Left lobe of liver (tissue), 2 donors: ENCODE measurements at regions not wholly inside any gene's neighbourhood (a gene's known extent, or its start where the extent isn't known, plus 50 kb on each side); places are given as distances from the start of the nearest gene placed in this dataset.
A peak's percentile ranks its signal among the peaks of the same experiment; 100 is the strongest.
"Not testable (repeated sequence)": the region's sequence is repeated elsewhere in the genome, so short reads cannot be mapped to it uniquely, and the experiment has no call there.

Source experiments
- ATAC-seq: fragments of 200-7000 bp; cut with Tn5 transposase; one replicate; pipeline ENCODE4 v1.9.1; 2020; ENCODE audit warnings: mild to moderate bottlenecking, moderate library complexity
- DNase-seq: peaks from one replicate; pipeline ENCODE4 v3.0.0-alpha.2; 2020; ENCODE audit warnings: low spot score
- donor health status: DM: no; HTN: no; CAD: no; lungs with moderate emphysema.
- donor health status: DM: no; HTN: yes; CAD: no.

DNA sequence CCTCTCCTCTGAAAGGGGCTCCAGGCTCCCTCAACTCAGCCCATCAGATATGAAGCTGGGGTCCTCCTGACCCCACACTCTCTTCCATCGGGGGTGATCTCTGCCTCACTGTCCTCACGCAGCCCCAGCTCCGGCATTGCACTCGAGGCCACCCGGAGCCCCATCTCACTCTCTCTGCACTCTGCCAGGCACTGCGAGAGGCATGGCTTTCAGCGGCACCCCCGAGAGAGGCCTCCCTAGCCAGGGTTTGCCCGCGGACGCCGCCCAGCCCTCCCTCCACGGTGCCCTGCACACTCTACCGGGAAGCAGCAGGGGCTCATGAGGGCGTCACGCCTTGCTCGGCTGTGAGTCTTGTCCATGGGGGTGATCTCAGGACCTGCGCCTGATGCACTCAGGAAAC is 436.2 kb downstream of the BRD1 start:
- DNase-seq (peak; percentile 21), ATAC-seq (no peak)

DNA sequence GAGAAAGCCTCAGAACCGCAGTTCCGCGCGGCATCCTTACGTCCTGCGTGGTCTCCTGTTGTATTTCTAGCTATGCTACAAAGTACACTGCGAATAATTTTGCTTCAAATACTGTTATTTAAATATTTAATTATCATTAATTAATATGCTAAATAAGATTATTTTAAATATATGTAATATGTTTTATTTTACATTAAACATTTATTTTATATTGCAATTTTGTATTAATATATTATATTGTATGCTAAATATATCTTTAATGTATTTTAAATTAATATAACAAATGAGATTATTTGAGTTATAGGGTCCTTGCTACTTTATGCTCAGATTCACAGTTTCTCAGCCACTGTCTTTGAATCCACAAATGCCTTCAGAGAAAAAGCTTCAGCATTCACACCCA is 436.7 kb downstream of the BRD1 start:
- no peak for ATAC-seq
- DNase-seq = no peak

DNA sequence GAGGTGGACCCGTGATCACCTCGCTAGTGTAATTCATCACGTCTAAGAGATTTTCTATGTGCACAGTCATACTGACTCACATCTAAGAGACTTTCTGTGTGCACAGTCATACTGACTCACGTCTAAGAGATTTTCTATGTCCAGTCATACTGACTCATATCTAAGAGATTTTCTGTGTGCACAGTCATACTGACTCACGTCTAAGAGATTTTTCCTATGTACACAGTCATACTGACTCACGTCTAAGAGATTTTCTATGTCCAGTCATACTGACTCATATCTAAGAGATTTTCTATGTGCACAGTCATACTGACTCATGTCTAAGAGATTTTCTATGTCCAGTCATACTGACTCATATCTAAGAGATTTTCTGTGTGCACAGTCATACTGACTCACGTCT is 443.8 kb downstream of the BRD1 start:
- DNase-seq, ATAC-seq: not testable (repeated sequence)

DNA sequence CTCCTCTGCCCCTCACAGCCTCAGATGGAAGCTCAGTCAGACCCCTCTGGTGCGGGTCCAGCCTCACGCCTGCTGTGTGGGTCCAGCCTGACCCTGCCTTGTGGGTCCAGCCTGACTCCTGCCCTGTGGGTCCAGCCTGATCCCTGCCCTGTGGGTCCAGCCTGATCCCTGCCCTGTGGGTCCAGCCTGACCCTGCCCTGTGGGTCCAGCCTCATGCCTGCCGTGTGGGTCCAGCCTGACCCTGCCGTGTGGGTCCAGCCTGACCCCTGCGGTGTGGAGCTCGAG is 445.3 kb downstream of the BRD1 start:
- DNase-seq = peak; percentile 22
- no peak for ATAC-seq

DNA sequence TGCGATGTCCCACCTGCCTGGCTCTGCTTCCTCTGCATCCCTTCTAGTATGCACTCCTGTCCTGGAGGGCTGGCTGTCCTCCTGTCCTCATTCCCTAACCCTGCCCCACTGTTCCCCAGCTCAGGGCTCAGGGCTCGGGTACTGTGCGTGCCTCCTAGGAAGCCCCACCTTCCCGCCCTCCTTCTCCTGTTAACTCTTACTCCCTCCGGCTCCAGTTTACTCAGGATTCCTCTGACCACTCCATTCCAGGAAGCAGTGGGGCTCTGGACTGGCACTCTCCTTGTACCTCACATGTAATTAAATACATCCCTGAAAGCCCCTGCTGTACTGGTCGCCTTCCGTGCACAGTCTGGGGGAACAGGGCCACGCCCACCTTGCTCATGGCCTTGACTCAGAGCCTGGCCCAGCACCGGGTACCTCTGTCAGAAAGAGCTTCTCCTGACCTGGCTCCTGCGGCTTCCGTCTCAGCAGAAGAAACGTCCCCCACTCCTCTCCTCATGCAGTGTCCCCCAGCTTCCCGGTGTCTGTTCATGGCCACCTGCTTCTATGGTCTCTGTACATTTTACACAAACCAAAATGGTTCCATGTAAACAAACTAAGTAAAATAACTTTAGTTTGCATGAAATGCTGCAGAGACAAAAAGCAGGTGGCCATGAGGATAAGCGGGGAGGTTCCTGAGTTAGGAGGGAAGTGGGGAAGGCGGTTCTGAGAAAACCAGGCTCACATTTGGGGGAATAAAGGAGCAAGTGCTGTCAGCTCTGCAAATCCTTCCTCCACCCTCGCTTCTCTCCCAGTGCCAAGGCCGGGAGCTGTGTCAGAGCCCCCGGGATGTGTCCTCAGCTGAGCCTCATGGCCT is 445.9 kb downstream of the BRD1 start:
- ATAC-seq (no peak), DNase-seq (peak; percentile 27)

DNA sequence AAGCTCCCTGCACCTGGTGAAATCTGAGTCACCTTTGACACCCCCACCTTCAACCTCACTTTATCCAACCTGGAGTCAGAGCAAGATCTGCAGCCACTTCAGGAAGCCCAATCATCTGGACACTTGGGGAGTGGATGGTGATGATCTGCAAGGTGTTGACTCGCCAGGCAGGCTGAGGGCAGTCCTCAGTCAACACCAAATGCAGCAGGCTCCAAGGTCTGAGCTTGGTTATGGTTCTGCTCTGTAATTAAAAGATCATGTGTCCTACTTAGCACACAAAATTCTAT is 446.9 kb downstream of the BRD1 start:
- DNase-seq (no peak), ATAC-seq (no peak)

DNA sequence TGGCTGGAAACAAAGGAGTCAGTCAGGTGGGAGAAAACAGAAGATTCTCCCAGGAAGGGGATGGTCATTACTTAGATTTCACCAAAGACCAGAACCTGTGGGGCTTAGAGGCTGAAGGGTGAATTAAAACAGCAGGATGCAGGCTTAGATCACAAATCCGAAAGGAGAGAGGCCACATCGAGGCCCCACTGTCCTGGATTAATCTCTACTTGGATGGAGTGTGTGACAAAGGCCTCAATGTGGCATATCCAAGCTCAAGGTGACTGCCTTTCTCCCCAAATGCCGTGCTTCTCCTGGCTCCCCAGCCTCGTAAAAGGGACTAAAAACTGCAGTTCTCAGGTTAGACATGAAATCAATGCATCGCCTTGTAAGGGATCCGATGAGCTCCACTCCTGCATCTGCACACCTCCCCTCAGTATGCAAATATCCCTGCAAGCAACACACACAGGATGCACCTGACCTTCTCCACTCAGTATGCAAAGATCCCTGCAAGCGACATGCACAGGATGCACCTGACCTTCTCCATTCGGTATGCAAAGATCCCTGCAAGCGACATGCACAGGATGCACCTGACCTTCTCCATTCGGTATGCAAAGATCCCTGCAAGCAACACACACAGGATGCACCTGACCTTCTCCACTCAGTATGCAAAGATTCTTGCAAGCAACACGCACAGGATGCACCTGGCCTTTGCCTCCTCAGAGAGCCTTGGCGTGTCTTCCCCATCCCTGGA is 447.4 kb downstream of the BRD1 start:
- ATAC-seq = no peak
- DNase-seq = peak; percentile 16

DNA sequence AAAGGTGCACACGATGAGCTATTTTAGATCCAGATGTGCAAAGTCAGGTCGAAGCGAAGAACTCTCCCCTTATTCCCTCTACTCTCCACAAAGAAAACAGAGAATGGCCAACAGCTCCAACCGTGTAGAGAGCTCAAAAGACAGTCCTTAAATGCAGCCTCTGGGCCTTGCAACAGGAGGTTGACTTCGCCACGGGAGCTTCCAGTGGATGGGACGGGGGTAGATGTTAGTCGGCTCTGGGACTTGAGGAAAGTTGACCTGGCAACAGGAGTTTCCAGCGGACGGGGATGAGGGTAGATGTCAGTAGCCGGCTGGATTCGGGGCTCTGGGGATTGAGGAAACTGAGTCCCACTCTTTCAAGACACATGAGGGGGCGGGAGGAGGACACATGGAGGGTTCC is 450.4 kb downstream of the BRD1 start:
- no peak for ATAC-seq

DNA sequence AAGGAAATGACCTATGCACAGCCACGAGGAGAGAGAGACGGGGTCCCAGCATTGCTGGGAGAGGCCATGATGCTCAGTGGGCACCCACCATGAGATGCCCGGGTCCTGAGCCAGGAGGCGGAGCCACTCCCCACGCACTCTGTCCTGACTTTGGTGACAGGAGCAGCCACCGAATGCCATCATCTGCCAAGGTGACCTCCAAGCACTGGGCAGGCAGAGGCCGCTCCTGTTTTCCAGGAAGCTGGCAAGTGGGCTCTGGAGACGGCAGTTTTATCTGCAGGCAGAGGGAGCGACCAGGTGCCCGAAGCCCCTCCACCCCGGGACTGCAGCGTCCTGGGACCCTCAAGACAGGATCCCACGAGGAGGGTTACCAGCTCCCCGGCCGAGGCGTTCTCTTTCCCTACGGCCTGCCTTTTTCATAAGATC is 453.9 kb downstream of the BRD1 start:
- no peak for ATAC-seq
- DNase-seq = peak; percentile 37

More for the DNA sequence above, 450.4 kb downstream of the BRD1 start:
- DNase-seq = no peak

DNA sequence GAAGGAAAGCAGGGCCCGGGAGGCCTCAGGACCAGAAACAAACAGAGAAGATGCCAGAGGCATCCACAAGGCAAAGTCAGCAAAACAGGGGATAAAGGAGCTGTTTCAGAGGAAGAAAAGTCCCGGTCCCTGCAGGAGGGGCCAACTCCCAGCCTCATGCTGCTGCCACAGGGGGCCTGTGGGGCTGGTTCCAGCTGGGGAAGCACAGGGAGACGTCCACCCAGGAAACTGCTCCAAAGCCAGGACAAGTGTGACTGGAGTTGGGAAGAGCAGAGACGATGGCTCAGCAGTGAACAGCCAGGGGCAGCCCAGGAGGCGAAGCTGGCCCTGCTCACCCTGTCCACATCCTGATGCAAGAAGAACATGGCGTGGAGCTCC is 454.4 kb downstream of the BRD1 start:
- ATAC-seq = no peak
- no peak for DNase-seq

DNA sequence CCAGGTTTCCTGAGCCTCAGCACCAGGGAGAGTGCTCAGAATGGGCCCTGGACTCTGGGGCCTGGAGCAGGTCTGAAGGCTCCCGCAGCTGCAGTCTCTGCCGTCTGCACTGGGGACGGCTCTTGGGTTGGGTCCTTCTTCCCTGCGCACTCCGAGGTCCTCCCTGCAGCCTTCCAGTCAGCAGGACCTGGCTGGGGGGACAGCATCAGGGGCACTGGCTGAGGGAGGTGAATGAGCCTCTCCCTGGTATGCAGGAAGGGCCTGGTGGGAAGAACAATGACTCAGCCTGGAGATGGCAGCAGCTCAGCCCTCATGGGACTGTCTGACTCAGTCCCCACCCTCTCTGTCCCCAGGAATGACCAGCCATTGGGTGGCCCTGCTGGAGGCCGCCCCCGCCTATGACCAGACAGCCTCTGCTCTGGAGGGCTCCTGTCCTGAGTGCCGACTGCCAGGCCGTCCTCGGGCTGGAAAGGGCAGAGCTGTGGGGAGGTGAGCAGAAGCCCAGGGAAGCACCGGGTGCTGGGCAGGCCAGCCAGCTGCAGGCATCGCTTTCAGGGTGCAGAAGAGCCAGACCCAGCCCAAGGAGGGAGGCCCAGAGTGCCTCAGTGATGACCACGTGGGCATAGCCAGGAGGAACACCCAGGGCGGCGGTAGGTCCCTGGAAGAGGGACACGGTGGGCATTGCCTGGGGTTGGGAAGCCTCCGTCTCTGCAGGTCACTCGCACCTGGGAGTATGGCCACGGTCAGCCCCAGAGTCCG is 455.0 kb downstream of the BRD1 start:
- ATAC-seq (no peak), DNase-seq (peak; percentile 28)

DNA sequence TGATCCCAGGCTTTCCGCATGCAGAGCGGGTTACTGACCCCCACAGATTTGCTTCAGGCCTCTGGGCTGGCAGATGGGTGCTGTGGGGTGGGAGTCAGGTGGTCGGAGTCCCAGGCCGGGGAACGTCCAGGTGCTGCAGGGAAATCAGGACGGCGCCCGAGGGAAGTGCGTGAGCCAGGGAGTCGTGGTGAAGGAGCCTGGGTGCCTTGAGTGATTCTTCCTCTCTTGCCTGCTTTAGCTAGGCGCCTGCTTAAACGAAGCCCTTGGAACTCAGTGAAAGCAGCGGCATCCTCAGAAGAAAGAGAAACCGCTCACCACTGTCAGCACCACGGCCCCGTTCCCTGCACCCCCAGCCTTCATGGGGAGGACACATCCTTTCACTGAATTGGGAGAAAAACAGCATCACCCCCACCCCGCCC is 455.6 kb downstream of the BRD1 start:
- ATAC-seq (no peak), DNase-seq (peak; percentile 27)

DNA sequence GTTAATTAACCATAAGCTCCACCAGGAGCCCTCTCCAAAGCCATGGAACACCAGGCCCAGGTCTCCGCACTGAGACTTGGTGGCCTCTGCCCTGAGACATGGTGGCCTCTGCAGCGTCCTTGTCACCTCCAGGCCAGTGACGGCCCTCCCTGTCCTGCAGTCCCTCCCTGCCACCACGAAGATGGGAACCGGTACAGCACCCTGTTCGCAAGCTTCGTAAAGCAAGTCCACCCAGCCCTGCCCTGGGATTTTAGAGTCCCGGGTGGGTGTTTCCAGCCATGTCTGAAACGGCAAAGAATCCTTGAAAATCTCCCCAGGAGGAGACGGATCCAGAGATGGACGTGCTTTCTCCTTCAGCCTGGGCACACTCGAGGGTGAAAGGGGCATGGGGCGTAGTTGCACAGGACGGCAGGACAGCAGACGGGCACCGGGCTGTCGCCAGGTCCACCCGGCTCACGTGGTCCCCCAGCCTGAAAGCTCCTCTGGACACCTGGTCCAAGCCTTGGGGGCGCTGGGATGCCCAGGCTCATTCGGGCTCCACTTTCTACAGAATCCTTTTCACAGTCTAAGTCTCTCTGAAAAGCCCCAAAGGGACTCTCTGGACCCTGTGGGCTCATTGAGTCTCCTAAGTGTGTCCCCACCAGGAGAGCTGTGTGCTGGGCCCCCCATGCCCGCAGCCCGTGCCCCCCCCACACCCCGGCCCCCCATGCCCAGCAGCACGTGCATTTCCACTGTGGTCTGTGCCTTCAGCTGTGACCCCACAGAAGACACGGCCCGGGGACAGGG is 456.2 kb downstream of the BRD1 start:
- DNase-seq (peak; percentile 28), ATAC-seq (no peak)

DNA sequence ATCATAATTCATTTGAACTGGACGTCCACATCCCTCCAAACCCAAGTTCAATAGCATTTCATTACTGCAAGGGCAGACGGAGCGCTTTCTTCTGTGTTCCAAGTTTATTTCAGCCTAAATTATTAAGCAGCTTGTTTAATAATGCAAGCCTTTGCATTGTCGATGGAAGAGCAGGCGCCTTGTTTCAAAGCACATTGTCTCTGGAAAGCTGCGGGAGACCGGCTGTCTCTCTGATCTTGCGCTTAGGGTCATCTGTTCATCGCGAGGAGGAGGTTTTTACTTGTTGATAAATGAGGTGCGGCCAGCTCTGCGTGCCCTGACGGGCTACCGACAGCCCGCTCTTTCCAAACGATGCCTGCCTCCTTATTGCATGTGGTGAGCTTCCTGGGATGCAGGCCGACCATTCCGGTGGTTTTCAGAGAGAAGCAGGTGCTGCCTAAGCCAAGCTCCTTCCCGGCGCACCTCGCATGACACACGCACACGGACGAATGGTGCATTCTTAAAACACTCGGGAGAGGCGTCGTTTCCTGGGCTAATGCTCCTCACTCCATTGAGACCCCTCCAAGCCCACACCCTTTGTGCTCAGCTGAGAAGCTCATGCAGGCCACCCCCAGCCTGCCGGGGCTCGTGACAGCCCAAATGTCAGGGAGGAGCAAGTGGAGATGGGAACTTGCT is 456.9 kb downstream of the BRD1 start:
- DNase-seq (peak; percentile 21), ATAC-seq (no peak)

DNA sequence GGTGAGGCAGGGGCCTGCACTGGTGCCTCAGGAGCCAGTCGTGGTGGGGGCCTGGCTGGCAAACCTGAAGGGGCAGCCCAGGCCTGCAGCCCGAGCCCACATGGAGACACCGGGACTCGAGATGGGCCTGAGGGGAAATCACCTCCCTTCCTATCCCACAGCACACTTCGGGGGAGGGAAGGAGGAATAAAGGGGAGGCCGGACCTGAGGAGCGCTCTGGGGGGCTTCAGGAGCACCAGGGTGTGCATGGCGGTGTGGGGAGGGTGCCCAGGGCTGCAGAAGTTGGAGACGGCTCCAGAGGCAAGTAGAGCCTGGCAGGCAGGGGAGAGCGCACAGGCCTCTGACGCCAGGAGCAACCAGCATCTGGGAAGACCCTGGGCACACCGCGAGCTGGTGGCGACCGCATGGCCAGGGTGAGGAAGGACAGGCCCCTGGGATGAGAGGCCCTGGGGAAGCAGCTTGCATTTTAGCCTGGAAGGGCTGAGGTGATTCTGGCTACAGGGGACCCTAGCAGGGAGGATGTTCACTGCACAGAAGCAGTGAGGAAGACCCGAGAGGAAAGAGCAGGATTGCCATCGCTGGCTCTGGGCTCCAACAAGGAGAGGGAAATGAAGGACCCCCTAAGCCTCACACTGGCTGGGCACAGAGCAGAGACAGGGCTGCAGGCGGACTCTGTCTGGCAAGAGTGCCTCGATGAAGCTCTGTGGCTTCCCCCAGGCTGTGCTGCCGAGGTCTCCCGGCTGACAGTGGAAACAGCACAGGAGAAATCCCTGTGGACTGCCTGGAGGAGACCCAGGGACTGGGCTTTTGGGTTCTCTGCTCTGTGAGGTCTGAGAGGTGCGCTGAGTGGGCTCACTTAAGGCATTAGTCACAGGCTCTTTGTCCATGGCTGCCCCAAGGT is 457.7 kb downstream of the BRD1 start:
- no peak for ATAC-seq
- peak; percentile 23 for DNase-seq

DNA sequence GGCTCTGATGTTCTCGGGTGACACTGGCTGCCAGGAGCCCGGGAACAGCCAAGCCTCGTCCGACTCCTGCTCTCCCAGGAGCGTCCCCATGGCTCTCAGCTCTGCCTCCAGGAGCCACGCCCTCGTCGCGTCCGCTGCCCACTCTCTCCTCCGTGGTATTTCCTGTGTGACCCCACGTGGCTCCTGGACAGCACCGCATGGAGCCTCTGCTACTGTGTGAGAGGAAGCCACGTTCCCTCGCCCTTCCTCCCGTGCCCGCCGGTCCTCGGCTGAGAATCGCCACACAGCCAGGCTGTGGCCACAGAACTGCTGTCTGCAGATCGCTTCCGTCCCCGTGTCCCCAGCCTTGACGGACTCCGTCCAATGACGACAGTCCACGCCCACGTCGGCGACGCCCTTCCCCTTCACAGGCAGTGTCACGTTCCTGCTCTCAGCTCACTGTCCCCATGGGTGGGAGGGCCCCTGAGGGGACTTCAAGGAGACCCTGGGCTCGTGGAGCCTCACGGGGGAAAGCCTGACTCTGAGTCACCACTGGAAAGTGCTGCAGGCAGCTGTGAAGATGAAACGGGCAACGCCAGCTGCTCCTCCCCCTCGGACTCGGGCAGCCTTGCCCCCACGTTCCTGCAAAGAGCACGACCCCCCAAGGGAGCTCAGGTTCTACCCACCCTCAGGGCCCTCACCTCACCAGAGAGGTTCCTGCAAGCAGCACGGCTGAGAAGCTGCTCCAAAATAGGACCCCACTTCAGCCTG is 458.5 kb downstream of the BRD1 start:
- ATAC-seq (peak; percentile 20), DNase-seq (peak; percentile 42)

DNA sequence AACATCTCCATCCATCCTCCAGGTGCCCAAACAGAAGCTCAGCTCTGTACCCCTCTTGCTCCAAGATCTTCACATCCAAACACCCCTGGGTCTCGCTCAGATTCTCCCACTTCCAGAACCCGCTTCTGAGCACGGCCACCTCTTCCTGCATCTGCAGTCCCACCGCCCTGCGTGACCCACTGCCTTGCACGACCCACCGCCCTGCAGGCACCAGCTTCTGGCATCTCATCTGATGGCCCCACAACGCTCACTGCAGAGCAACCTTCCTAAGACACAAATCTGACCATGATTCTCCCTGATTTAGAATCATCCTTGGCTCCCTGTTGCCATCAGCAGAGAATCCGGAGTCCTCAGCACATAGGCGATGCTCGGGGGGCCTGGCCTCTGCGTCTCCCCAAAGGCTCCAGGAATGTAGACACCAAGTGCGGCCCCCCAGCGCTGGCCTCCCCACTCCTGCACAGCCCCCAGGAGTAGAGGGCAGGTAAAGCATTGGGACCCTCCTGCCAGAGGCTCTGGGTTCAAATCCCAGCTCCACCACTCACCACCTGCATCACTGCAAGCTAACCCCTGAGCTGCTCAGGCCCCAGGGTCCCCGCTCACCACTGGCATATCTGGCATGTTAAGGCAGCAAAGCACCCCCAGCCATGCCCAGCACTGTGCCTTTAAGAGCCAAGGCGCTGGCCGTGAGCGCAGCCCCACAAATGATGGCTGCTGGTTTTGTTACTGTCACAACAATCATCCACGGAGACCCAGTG is 459.3 kb downstream of the BRD1 start:
- ATAC-seq (no peak), DNase-seq (peak; percentile 33)

DNA sequence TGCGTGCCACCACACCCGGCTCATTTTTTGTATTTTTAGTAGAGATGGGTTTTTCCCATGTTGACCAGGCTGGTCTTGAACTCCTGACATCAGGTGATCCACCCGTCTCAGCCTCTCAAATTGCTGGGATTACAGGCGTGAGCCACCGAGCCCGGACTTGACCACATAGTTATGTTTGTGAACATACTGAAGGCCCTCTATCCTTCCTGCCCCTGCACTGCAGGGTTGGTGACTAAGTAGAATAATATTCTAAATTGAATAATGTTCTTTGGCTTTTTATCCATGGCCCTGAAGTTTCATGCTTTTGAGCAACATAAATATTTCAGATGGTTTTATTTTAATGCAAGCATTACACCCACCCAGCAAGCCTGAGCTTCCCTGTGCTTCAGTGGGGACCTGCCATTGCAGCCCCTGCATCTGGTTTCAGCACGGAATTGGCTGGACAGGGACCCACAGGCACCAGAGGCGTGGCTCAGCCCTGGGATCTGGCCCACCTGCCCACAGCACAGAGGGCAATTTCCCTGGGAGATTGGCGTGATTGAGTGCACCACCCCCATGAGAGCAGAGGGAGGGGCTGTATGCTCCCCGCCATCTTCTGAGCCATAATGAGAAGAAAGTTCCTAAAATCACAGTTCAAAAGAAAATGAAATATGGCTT is 460.5 kb downstream of the BRD1 start:
- DNase-seq = peak; percentile 24

More for the DNA sequence above, 460.5 kb downstream of the BRD1 start:
- ATAC-seq = no peak
